ENCODE measurements at regions not wholly inside any gene's neighbourhood (a gene's known extent, or its start where the extent isn't known, plus 50 kb on each side); places are given as distances from the start of the nearest gene placed in this dataset.

GRCh38 chr6:112735129-112735528 lies 388.0 kb downstream of the RFPL4B start:
- TF ChIP-seq CTCF (IDR thresholded peaks at IDR 0.05) = no peak
- no peak for TF ChIP-seq POLR2A (IDR thresholded peaks at IDR 0.05)
- TF ChIP-seq POLR2AphosphoS5 (IDR thresholded peaks at IDR 0.05) = no peak
